ENCODE measurements at regions not wholly inside any gene's neighbourhood (a gene's known extent, or its start where the extent isn't known, plus 50 kb on each side); places are given as distances from the start of the nearest gene placed in this dataset.

DNA sequence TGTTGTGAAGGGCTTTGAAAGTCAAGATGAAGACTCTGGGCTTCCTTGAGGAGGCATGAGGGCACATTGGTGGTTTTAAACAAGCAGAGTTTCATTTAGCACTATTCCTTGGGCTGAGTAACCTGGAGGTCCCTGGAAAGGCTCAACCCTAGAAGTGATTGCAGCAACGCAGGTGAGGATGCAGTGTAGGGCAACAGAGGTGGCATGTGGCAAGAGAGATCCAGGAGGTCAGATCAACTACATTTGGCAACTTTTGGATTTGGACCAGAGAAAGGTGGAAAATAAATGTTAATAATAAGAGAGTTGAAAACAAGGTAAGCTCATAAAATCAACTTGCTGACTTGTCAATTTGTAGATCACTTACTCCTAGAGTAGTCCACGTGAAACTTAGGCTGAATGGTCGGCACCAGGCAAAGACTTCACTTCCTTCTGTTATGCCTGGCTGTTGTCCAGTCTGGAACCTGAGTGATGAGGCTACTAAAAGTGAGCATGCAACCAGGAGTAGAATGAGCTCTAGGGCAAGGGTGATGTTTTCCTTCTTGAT is 414.6 kb upstream of the ZMIZ1 start:
- Histone ChIP-seq H3K27me3 (ENCODE audit: control insufficient read depth in 3 of 3, insufficient read depth in 3 of 3, low read length in 2 of 3) (no peaks in the 10 kb centered on the region), H3K9me3 (ENCODE audit: control insufficient read depth in 4 of 4, insufficient read depth in 3 of 4, low read length in 3 of 4) (no peaks in the 10 kb centered on the region), H3K4me3 (no peak overlapping the region), H3K9ac (ENCODE audit: insufficient read depth in 1 of 2, low read length in 2 of 2) (no peak overlapping the region), H3K27ac (ENCODE audit: low read depth in 1 of 2, low read length in 1 of 2) (no peak overlapping the region), H3K4me1 (ENCODE audit: control insufficient read depth in 5 of 5, insufficient read depth in 5 of 5, low read length in 5 of 5) (peaks cover 0 to 26% (median 8%) of the 10 kb centered on the region in 5 donors), H3K36me3 (ENCODE audit: control insufficient read depth in 4 of 4, insufficient read depth in 4 of 4, low read length in 4 of 4) (no peaks in the 10 kb centered on the region)
- 82 to 83% methylated on average over 3 of the region's 3 CpGs for WGBS, 2 donors
- TF ChIP-seq, protein P1, sequence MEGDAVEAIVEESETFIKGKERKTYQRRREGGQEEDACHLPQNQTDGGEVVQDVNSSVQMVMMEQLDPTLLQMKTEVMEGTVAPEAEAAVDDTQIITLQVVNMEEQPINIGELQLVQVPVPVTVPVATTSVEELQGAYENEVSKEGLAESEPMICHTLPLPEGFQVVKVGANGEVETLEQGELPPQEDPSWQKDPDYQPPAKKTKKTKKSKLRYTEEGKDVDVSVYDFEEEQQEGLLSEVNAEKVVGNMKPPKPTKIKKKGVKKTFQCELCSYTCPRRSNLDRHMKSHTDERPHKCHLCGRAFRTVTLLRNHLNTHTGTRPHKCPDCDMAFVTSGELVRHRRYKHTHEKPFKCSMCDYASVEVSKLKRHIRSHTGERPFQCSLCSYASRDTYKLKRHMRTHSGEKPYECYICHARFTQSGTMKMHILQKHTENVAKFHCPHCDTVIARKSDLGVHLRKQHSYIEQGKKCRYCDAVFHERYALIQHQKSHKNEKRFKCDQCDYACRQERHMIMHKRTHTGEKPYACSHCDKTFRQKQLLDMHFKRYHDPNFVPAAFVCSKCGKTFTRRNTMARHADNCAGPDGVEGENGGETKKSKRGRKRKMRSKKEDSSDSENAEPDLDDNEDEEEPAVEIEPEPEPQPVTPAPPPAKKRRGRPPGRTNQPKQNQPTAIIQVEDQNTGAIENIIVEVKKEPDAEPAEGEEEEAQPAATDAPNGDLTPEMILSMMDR (IDR thresholded peaks at IDR 0.05; ENCODE audit: control extremely low read depth, extremely low read depth): no peak
- DNase-seq (no peak), ATAC-seq (ENCODE audit: insufficient read depth, low FRiP score) (no peak)

- 69 to 82% methylated on average over 5 of the region's 5 CpGs for WGBS, 2 donors
- Histone ChIP-seq H3K9me3 (ENCODE audit: control insufficient read depth in 4 of 4, insufficient read depth in 3 of 4, low read length in 3 of 4) (no peaks in the 10 kb centered on the region), H3K4me1 (ENCODE audit: control insufficient read depth in 5 of 5, insufficient read depth in 5 of 5, low read length in 5 of 5) (peaks cover 0 to 26% (median 12%) of the 10 kb centered on the region in 5 donors), H3K27me3 (ENCODE audit: control insufficient read depth in 3 of 3, insufficient read depth in 3 of 3, low read length in 2 of 3) (no peaks in the 10 kb centered on the region), H3K27ac (ENCODE audit: low read depth in 1 of 2, low read length in 1 of 2) (no peak overlapping the region), H3K9ac (ENCODE audit: insufficient read depth in 1 of 2, low read length in 2 of 2) (no peak overlapping the region), H3K4me3 (no peak overlapping the region), H3K36me3 (ENCODE audit: control insufficient read depth in 4 of 4, insufficient read depth in 4 of 4, low read length in 4 of 4) (no peaks in the 10 kb centered on the region)
- TF ChIP-seq, protein P1 (IDR thresholded peaks at IDR 0.05; ENCODE audit: control extremely low read depth, extremely low read depth): no peak
- DNase-seq (peak in 1 of 3 donors; percentile 31), ATAC-seq (ENCODE audit: insufficient read depth, low FRiP score) (no peak)
These were observed 412.8 kb upstream of the ZMIZ1 start for GRCh38 chr10:78655979-78656378.

GRCh38 chr10:78656417-78657162 is 412.2 kb upstream of the ZMIZ1 start:
- no peak overlapping the region for H3K9ac ChIP-seq (ENCODE audit: insufficient read depth in 1 of 2, low read length in 2 of 2)
- H3K9me3 ChIP-seq (ENCODE audit: control insufficient read depth in 4 of 4, insufficient read depth in 3 of 4, low read length in 3 of 4): no peaks in the 10 kb centered on the region
- DNase-seq (peak; percentile 92 to 96 (median 93)), ATAC-seq (ENCODE audit: insufficient read depth, low FRiP score) (peak; percentile 28)
- H3K27me3 ChIP-seq (ENCODE audit: control insufficient read depth in 3 of 3, insufficient read depth in 3 of 3, low read length in 2 of 3): no peaks in the 10 kb centered on the region
- H3K4me3 ChIP-seq: no peak overlapping the region
- peak overlapping the region in 1 of 2 donors; percentile 13 for H3K27ac ChIP-seq (ENCODE audit: low read depth in 1 of 2, low read length in 1 of 2)
- H3K36me3 ChIP-seq (ENCODE audit: control insufficient read depth in 4 of 4, insufficient read depth in 4 of 4, low read length in 4 of 4): no peaks in the 10 kb centered on the region
- peaks cover 0 to 26% (median 13%) of the 10 kb centered on the region in 5 donors for H3K4me1 ChIP-seq (ENCODE audit: control insufficient read depth in 5 of 5, insufficient read depth in 5 of 5, low read length in 5 of 5)
- TF ChIP-seq, protein P1 (IDR thresholded peaks at IDR 0.05; ENCODE audit: control extremely low read depth, extremely low read depth): no peak
- 72 to 80% methylated on average over 29 of the region's 29 CpGs for WGBS, 2 donors

Data from lung (tissue), 11 donors.